C4-2B (cell line): ENCODE measurements at regions not wholly inside any gene's neighbourhood (a gene's known extent, or its start where the extent isn't known, plus 50 kb on each side); places are given as distances from the start of the nearest gene placed in this dataset.

Experiments used
- H3K27ac ChIP-seq: fragments of 450-650 bp; 2 replicates; pipeline ENCODE4 v1.5.1; 2017
- ZFX ChIP-seq: fragments of 450-650 bp; IDR thresholded peaks from 2 replicates; pipeline ENCODE4 v1.6.1; 2017
- TF ChIP-seq, protein P1 (sequence below): fragments of 450-650 bp; conservative IDR thresholded peaks from 2 replicates; pipeline ENCODE4 v1.5.1; 2017; ENCODE audit warnings: mild to moderate bottlenecking

DNA sequence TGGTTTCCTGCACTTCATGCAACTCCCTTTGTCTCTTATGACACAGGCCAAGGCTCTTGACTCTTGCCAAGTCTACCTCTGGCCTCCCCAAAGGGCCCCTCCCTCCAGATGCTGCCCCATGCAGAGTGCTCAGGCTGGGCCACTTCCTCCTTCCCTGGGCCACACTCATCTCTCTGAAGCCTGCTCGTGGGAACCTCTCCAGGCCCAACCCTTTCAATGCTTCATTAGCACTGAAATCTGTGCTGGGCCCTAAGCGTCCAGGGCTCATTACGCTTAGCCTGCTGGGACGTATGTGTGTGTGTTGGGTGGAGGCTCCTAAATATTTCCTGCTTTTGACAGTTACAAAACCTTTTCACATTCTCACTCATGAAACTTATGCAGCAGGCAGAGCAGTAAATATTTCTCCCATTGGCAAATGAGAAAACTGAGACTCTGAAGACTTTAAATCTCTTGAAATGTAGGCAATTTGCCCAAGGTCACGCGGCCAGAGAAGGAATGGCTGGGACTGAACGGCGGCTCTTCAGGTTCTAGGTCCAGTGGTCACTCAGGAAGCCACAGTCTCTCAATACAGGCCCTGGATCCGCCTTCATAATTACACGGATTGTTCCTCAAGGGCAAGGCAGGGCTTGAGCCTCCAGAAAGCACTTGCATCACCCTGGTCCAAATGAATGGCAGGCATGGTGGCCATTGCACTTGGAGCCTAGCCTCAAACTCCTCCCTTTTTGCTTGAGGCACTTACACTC, 241.7 kb upstream of the HES1 start:
- TF ChIP-seq ZFX = no peak
- TF ChIP-seq, protein P1, sequence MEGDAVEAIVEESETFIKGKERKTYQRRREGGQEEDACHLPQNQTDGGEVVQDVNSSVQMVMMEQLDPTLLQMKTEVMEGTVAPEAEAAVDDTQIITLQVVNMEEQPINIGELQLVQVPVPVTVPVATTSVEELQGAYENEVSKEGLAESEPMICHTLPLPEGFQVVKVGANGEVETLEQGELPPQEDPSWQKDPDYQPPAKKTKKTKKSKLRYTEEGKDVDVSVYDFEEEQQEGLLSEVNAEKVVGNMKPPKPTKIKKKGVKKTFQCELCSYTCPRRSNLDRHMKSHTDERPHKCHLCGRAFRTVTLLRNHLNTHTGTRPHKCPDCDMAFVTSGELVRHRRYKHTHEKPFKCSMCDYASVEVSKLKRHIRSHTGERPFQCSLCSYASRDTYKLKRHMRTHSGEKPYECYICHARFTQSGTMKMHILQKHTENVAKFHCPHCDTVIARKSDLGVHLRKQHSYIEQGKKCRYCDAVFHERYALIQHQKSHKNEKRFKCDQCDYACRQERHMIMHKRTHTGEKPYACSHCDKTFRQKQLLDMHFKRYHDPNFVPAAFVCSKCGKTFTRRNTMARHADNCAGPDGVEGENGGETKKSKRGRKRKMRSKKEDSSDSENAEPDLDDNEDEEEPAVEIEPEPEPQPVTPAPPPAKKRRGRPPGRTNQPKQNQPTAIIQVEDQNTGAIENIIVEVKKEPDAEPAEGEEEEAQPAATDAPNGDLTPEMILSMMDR = no peak
- H3K27ac ChIP-seq = no peak overlapping the region

DNA sequence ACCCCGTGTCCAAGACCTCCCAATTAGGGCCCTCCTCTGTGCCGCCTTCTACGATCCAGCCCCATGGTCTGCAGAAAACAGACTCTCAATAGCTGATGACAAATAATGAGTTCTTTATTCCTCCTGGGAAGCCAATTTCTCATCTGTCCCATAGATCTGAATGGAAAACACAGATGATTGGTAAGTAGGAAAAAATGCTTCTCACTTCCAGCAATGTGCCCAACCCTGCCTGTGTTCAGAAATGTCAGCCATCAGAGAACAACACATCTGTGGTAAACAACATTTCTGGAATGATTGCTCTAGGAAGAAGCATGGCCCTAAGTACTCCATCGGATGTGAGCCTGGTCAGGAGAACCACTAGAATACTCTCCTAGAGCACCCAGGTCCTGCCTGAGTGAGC, 240.5 kb upstream of the HES1 start:
- H3K27ac ChIP-seq = no peak overlapping the region
- TF ChIP-seq ZFX = no peak
- TF ChIP-seq, protein P1 = no peak

DNA sequence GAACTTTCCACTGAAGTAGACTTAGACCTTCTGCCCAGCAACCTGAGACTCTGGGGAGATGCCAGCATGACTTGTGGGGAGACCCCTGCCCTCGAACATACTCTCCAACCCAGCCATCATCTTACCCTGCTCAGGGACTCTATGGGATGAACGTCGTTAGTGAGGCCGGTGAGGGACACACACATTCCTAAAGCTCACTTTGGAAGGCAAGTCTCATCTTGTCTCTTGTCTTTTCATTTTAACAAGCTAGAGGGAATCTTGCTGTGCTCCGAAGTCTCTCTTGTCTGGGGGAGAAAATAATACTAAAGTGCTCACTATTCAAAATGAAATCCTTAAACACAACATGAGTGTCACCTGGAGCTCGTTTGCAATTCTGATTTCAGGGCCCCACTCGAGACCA, 239.5 kb upstream of the HES1 start:
- H3K27ac ChIP-seq = no peak overlapping the region
- TF ChIP-seq, protein P1 = no peak
- no peak for TF ChIP-seq ZFX

DNA sequence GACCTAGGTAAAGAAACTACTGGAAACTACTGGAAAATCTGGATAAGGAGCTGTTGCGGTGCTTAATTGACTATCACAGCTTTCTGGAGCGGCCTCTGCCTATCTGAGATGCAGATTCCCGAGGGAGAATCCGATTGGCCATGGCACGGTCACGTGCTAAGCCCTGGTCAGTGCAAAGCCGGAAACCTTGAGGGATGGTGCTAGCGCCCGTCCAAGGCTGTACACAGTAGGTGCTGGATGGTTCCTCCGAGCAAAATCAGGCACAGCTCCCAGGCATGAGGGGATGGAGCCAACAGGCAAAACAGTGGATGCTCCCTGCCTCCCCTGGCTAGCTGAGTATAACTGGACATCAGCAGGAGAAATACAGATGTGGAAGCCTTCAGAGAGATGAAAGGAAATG, 238.7 kb upstream of the HES1 start:
- TF ChIP-seq ZFX = no peak
- H3K27ac ChIP-seq = no peak overlapping the region

DNA sequence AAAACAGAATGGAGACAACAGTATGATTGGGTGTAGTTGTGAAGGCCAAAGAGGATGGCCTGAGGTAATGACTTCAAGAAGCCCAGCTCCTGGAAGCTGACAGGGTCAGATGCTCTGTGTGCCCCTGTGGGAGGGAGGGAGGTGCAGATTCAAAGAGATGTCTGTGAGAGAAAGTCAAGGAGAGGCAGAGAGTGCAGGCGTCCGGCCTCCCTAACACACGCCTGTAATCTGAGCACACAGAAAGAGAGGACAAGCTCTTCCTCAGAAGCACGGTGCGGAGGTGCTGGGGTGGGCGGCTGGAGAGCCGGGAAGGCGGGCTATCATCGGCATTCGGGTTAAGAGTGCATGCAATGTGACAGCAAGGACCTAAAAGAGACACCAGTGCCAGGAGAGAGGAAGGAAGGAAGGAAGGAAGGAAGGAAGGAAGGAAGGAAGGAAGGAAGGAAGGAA, 238.2 kb upstream of the HES1 start:
- TF ChIP-seq, protein P1 = no peak
- TF ChIP-seq ZFX = no peak
- H3K27ac ChIP-seq = no peak overlapping the region

DNA sequence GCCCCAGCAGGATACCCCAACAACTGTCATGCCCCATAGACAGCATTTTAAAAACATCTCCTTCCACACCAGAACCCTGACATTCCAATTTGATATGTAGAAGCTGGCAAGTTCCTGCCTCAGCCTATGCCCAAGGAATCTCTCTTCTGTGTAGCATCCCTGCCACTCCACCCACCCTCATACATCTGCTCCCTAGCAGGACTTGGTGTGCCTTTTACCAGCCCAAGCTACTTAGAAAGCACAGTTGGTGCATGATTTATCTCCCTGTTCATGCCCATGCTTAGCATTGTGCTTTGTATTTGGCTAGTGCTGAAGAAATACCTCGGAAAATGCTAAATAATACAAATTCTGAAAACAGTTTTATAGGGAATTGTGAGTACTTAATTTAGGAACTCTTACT, 236.9 kb upstream of the HES1 start:
- H3K27ac ChIP-seq = no peak overlapping the region
- TF ChIP-seq, protein P1 = no peak
- no peak for TF ChIP-seq ZFX

DNA sequence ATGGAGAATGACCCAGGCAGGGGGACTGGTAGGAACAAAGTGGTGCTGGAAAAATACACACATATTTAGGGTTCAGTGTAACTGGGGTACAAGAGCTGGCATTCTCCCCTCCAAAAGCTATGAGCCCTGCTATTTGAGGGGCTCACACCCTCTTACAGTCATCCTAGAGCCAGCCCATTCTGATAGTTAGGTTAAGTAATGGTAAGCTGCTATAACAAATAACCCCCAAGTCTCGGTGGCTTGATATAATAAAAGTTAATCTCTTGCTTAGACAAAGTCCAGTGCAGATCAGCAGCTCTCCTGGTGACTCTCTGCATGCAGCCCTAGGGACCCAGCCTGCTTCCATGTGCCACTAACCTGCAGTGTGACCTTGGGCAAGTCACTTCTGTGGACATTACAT, 234.9 kb upstream of the HES1 start:
- H3K27ac ChIP-seq = no peak overlapping the region
- TF ChIP-seq, protein P1 = no peak
- no peak for TF ChIP-seq ZFX
